Superior temporal gyrus (tissue), 1 donor: ENCODE measurements at regions not wholly inside any gene's neighbourhood (a gene's known extent, or its start where the extent isn't known, plus 50 kb on each side); places are given as distances from the start of the nearest gene placed in this dataset.

ENCODE experiments used
- DNase-seq: peaks from one replicate; pipeline ENCODE4 v3.0.0-alpha.2; 2016; ENCODE audit errors: extremely low spot score

- no peak for DNase-seq
Measured at GRCh38 chrX:4253092-4253491, 539.6 kb upstream of the PRKX start.

DNA sequence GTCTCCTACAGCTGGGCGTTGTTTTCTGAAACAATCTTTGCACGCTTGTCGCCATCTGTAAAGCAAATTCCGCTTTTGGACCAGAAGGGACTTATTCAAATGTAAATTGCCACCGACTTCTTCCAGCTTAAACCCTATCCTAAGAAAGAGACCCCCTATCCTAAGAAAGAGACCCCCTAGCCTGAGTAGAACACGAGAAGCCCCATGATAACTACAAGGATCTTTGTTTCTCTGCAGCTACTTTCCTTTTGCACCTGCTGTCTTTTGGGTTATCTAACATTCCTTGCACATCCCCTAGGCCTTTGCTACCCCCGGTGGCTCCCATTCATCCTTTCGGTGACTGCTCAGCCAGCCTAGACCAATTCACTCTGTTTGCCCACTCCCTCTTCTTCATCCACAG, 536.0 kb upstream of the PRKX start:
- no peak for DNase-seq

DNA sequence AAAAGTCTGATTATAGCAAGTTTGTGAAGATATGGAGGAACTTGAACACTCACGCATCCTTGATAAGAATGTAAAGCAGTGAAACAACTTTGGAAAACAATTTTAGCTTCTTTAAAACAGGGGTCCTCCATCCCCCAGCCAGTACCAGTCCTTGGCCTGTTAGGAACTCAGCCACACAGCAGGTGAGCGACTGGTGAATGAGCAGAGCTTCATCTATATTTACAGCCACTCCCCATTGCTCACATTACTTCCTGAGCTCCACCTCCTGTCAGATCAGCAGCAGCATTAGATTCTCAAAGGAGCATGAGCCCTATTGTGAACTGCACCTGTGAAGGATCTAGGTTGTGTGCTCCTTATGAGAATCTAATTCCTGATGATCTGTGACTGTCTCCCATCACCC, 530.3 kb upstream of the PRKX start:
- no peak for DNase-seq

DNA sequence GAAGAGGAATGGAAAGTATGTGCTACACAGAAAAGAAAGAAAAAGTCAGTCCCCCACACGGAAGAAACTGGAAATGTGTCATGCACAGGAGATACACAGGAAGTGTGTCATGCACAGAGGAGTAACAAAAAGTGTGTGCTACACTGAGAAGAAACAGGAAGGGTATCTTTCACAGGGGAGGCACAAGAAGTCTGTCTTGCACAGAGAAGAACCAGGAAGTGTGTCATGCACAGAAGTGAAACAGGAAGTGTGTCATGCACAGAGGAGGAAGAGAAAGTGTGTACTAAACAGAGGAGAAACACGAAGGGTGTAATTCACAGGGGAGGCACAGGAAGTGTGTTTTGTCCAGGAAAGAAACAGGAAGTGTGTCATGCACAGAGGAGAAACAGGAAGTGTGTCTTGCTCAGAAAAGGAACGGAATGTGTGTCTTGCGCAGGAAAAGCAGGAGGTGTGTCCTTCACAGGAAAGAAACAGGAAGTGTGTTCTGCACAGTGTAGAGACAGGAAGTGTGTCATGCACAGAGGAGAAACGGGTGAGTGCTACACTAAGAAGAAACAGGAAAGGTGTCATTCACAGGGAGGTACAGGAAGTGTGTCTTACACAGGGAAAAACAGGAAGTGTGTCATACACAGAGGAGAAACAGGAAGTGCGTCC, 527.2 kb upstream of the PRKX start:
- DNase-seq: no peak

GRCh38 chrX:4239650-4240540, 526.4 kb upstream of the PRKX start:
- DNase-seq: no peak

- no peak for DNase-seq
Measured at GRCh38 chrX:4238916-4239315, 525.5 kb upstream of the PRKX start.

GRCh38 chrX:4225086-4225485, 511.6 kb upstream of the PRKX start:
- no peak for DNase-seq

GRCh38 chrX:4206941-4207340, 493.5 kb upstream of the PRKX start:
- no peak for DNase-seq

GRCh38 chrX:4197971-4198370, 484.5 kb upstream of the PRKX start:
- DNase-seq: no peak

- no peak for DNase-seq
Measured at GRCh38 chrX:4193500-4194155, 480.2 kb upstream of the PRKX start.

- DNase-seq: no peak
Measured at GRCh38 chrX:4186331-4186730, 472.9 kb upstream of the PRKX start.

- DNase-seq: no peak
Measured at GRCh38 chrX:4185086-4185485, 471.6 kb upstream of the PRKX start.

DNA sequence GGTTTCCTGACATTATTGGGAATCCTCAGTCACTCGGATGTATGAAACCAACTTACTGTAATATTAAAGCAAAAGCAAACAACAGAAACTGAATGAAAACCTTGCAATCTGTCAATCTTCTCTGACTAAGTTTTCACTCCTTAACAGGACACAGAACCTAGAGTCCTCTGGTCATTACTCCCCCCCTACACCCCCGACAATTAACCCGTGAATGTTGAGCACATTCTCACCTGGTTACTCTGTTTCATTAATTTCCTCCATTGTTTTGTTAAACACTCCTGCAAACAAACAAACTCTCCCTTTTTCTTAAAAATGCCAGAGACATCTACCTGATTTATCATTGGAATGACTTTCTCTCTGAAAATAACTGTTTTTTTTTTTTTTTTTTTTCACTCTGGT, 469.0 kb upstream of the PRKX start:
- DNase-seq: no peak

GRCh38 chrX:4181782-4182407, 468.4 kb upstream of the PRKX start:
- DNase-seq: no peak

DNA sequence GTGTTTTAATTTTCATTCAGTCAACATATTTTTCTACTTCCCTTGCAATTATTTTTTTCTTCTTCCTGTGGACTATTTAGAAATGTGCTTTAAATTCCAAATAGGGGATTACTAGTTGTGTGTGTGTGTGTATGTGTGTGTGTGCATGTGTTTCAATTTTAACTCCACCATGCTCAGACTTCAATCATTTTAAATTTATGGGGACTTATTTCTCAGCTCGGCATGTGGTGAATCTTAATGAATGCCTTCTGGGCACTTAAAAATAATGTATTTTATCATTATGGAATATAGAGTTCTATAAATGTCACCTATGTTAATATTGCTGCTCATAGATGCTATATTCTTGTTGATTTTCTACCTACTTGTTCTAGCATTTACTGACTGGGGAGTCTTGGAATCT, 465.6 kb upstream of the PRKX start:
- DNase-seq: no peak

GRCh38 chrX:4175221-4175620, 461.8 kb upstream of the PRKX start:
- DNase-seq: no peak

GRCh38 chrX:4173743-4174142, 460.3 kb upstream of the PRKX start:
- no peak for DNase-seq

DNA sequence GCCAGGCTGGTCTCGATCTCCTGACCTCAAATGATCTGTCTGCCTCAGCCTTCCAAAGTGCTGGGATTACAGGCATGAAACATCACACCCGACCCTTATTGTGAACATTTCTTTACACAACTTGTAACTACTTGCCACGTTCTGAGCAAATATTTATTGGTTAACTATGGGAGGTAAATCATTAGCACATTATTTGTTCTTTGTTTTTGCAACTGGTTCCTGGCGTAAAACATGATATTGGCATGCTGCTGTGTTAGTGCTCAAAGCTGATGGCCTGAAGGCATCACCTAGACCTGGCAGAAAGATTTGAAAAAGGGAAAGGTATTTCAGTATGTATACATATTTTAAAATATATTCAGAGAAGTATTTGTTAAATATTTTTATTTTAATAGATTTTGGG, 438.3 kb upstream of the PRKX start:
- no peak for DNase-seq

DNA sequence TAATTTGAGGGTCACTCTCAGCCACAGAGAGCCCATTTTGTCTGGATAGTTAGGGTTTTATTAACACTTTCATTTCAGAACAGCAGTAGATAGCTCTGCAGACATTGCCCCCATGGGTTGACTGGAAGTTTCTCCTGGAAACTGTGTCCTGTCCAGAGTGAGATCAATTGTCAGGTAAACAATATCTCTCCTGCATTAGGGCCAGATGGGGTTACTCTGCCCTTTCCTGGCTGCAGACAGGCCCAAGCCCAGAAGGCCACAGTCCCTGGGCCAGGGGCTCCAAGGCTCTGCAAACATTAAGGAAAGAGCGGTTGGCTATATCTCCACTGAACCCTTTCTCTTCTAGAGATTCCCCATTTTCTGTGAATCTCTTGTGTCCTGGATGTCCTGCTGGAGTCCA, 436.8 kb upstream of the PRKX start:
- no peak for DNase-seq

- DNase-seq: no peak
Measured at GRCh38 chrX:4129626-4130025, 416.2 kb upstream of the PRKX start.

DNA sequence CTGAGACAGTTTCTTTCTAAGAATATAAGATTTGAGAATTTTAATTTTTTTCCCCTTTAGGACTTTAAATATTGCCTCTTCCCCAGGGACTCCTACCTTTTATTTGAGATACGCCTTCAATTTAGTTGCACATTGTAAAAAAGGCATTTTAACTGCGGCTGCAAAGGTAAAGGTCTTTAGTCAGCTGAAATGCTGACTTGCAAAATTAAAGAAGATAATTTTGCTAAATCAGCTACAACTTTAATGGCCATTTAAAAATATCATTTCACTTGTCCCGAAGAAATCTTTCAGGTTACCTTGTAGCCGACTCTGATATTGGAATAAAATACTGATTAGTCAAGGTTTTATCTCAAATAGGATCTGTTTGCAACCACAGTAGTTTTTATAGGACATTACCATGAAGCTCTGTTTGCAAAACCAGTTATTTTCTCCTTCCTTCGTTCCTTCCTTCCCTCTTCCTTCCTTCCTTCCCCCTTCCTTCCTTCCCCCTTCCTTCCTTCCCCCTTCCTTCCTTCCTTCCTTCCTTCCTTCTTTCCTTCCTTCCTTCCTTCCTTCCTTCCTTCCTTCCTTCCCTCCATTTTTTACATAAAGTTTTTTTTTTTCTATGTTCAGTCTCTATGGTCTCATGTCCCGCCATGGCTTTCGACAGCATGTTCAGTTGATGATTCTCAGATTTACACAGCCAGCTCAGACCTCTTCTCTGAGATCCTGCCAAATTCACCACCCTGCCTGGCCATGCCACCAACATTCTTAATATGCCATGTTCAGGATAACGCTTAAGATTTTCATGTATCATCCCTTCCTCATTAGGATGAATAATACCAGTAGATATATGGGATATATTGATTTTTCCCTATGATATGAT, 405.4 kb upstream of the PRKX start:
- DNase-seq: no peak
